Lung (tissue), 11 donors: ENCODE measurements at regions not wholly inside any gene's neighbourhood (a gene's known extent, or its start where the extent isn't known, plus 50 kb on each side); places are given as distances from the start of the nearest gene placed in this dataset.
"Not testable (repeated sequence)": the region's sequence is repeated elsewhere in the genome, so short reads cannot be mapped to it uniquely, and the experiment has no call there.

Source experiments
- ATAC-seq: fragments of 200-7000 bp; cut with Tn5 transposase; one replicate; pipeline ENCODE4 v1.9.1; 2020; ENCODE audit warnings: moderate number of reproducible peaks; ENCODE audit not compliant: insufficient read depth, low FRiP score
- DNase-seq, 3 donors: peaks; one replicate each; pipeline ENCODE4 v3.0.0-alpha.2; 2013 to 2017
- H3K27ac ChIP-seq, 2 donors: one replicate each; pipeline ENCODE4 v1.5.1; 2013; ENCODE audit warnings: mild to moderate bottlenecking in 2 of 2, moderate library complexity in 2 of 2, control low read depth in 1 of 2, inconsistent platforms in 1 of 2, low read depth in 1 of 2, low read length in 1 of 2
- H3K27me3 ChIP-seq, 3 donors: one replicate each; pipeline ENCODE4 v1.5.1; 2013; ENCODE audit warnings: low read length in 2 of 3; ENCODE audit not compliant: control insufficient read depth in 3 of 3, insufficient read depth in 3 of 3
- H3K36me3 ChIP-seq, 4 donors: one replicate each; pipeline ENCODE4 v1.5.1; 2013; ENCODE audit warnings: low read length in 4 of 4, mild to moderate bottlenecking in 1 of 4, moderate library complexity in 1 of 4; ENCODE audit not compliant: control insufficient read depth in 4 of 4, insufficient read depth in 4 of 4
- H3K4me1 ChIP-seq, 5 donors: one replicate each; pipeline ENCODE4 v1.5.1; 2013; ENCODE audit warnings: low read length in 5 of 5, mild to moderate bottlenecking in 2 of 5, moderate library complexity in 1 of 5; ENCODE audit not compliant: control insufficient read depth in 5 of 5, insufficient read depth in 5 of 5
- H3K4me3 ChIP-seq: one replicate; pipeline ENCODE4 v1.5.1; 2013; ENCODE audit warnings: mild to moderate bottlenecking, control low read depth, moderate library complexity
- H3K9ac ChIP-seq, 2 donors: one replicate each; pipeline ENCODE4 v1.5.1; 2013; ENCODE audit warnings: low read length in 2 of 2, control low read depth in 1 of 2; ENCODE audit not compliant: insufficient read depth in 1 of 2
- H3K9me3 ChIP-seq, 4 donors: one replicate each; pipeline ENCODE4 v1.5.1; 2013; ENCODE audit warnings: low read length in 3 of 4, mild to moderate bottlenecking in 1 of 4, moderate library complexity in 1 of 4; ENCODE audit not compliant: control insufficient read depth in 4 of 4, insufficient read depth in 3 of 4
- CTCF ChIP-seq: IDR thresholded peaks from 2 replicates; pipeline ENCODE4 v1.5.1; 2012; ENCODE audit warnings: mild to moderate bottlenecking; ENCODE audit errors: control extremely low read depth, extremely low read depth
- WGBS, 2 donors: extraction: QIAGEN DNeasy Blood & Tissue Kit; methylation state at CpG; one replicate each; pipeline ENCODE4 v1.1.7; 2013; 5-methylcytosine and 5-hydroxymethylcytosine counted together
- donor health status: control.
- donor health status: control.
- donor health status: Bipolar disorder and iron deficiency.
- donor health status: healthy.
- donor health status: DM: yes; HTN: yes; CAD: no.

- Histone ChIP-seq H3K9me3 (no peaks in the 10 kb centered on the region), H3K9ac (no peak overlapping the region), H3K4me1 (no peaks in the 10 kb centered on the region), H3K36me3 (no peaks in the 10 kb centered on the region), H3K27ac (no peak overlapping the region), H3K27me3 (peaks cover 0 to 3% (median 0%) of the 10 kb centered on the region in 3 donors), H3K4me3 (no peak overlapping the region)
- DNase-seq, result no peak
- WGBS, 2 donors, result 94 to 95% methylated on average over 8 of the region's 8 CpGs
- no peak for TF ChIP-seq CTCF
- no peak for ATAC-seq
Measured at GRCh38 chr16:64669573-64669972, 452.3 kb downstream of the CDH11 start.

GRCh38 chr16:64667334-64667877 is 454.5 kb downstream of the CDH11 start:
- no peak for TF ChIP-seq CTCF
- no peak overlapping the region for H3K27ac ChIP-seq
- no peak overlapping the region for H3K9ac ChIP-seq
- H3K9me3 ChIP-seq, result no peaks in the 10 kb centered on the region
- DNase-seq (no peak), ATAC-seq (no peak)
- no peaks in the 10 kb centered on the region for H3K36me3 ChIP-seq
- no peaks in the 10 kb centered on the region for H3K4me1 ChIP-seq
- peaks cover 0 to 3% (median 0%) of the 10 kb centered on the region in 3 donors for H3K27me3 ChIP-seq
- 85 to 93% methylated on average over 3 of the region's 3 CpGs for WGBS, 2 donors
- H3K4me3 ChIP-seq, result no peak overlapping the region

GRCh38 chr16:64662312-64662711 is 459.6 kb downstream of the CDH11 start:
- not testable (repeated sequence) for DNase-seq, H3K36me3 ChIP-seq, H3K4me3 ChIP-seq, H3K27me3 ChIP-seq, H3K27ac ChIP-seq, ATAC-seq, H3K9ac ChIP-seq, H3K9me3 ChIP-seq, H3K4me1 ChIP-seq

- DNase-seq (no peak), ATAC-seq (no peak)
- Histone ChIP-seq H3K36me3 (no peaks in the 10 kb centered on the region), H3K4me3 (no peak overlapping the region), H3K4me1 (no peaks in the 10 kb centered on the region), H3K9me3 (no peaks in the 10 kb centered on the region), H3K27ac (no peak overlapping the region), H3K9ac (no peak overlapping the region), H3K27me3 (no peaks in the 10 kb centered on the region)
- no peak for TF ChIP-seq CTCF
- WGBS, 2 donors, result 72 to 75% methylated on average over 1 of the region's 1 CpG
Measured at GRCh38 chr16:64659866-64660265, 462.0 kb downstream of the CDH11 start.
